Transverse colon (tissue), 4 donors: ENCODE measurements at regions not wholly inside any gene's neighbourhood (a gene's known extent, or its start where the extent isn't known, plus 50 kb on each side); places are given as distances from the start of the nearest gene placed in this dataset.

Experiments used
- DNase-seq: peaks from one replicate; pipeline ENCODE4 v3.0.0-alpha.2; 2019
- H3K27ac ChIP-seq, 4 donors: fragments of 200-600 bp; sonication (generic); 2 replicates each; pipeline ENCODE4 v1.5.1; 2016 to 2018; ENCODE audit warnings: inconsistent platforms in 4 of 4
- H3K27me3 ChIP-seq: fragments of 200-600 bp; sonication (generic); 2 replicates; pipeline ENCODE4 v1.5.1; 2017; ENCODE audit warnings: inconsistent platforms
- H3K36me3 ChIP-seq, 4 donors: fragments of 200-600 bp; sonication (generic); 2 replicates each; pipeline ENCODE4 v1.5.1; 2017 to 2019; ENCODE audit warnings: inconsistent platforms in 4 of 4
- H3K4me1 ChIP-seq, 4 donors: fragments of 200-600 bp; sonication (generic); 2 replicates each; pipeline ENCODE4 v1.5.1; 2017 to 2020; ENCODE audit warnings: inconsistent platforms in 4 of 4
- H3K4me3 ChIP-seq, 4 donors: fragments of 200-600 bp; sonication (generic); 1 replicate in 1 of 4; 2 replicates in 3 of 4; pipeline versions ENCODE4 v1.5.1 to v1.6.1; 2017 to 2019; ENCODE audit warnings: inconsistent platforms in 4 of 4
- H3K9me3 ChIP-seq, 2 donors: fragments of 200-600 bp; sonication (generic); 2 replicates each; pipeline ENCODE4 v1.5.1; 2017 to 2019; ENCODE audit warnings: inconsistent platforms in 2 of 2
- CTCF ChIP-seq, 5 experiments: fragments of 200-600 bp in 3 of 5; fragments of 450-650 bp in 2 of 5; sonication (generic) in 3 of 5; IDR thresholded peaks; 1 replicate in 2 of 5; 2 replicates in 3 of 5; pipeline ENCODE4 v1.5.1; 2016 to 2017; ENCODE audit warnings: antibody characterized with exemption in 5 of 5, inconsistent platforms in 3 of 5, mild to moderate bottlenecking in 2 of 5, moderate library complexity in 1 of 5
- EP300 ChIP-seq: sonication (generic); formaldehyde crosslinking; IDR thresholded peaks from one replicate; pipeline ENCODE4 v1.6.1; 2017; ENCODE audit warnings: antibody characterized with exemption, low read depth
- POLR2A ChIP-seq: fragments of 450-650 bp; IDR thresholded peaks from one replicate; pipeline ENCODE4 v1.6.1; 2016; ENCODE audit warnings: antibody characterized with exemption, mild to moderate bottlenecking, moderate library complexity
- POLR2AphosphoS5 ChIP-seq, 3 donors: sonication (generic); formaldehyde crosslinking; IDR thresholded peaks; one replicate each; pipeline ENCODE4 v1.6.1; 2016; ENCODE audit warnings: antibody characterized with exemption in 3 of 3
- WGBS, 2 donors: methylation state at CpG; one replicate each; pipeline ENCODE4 v1.1.5; 2018; ENCODE audit warnings: low coverage in 1 of 2; 5-methylcytosine and 5-hydroxymethylcytosine counted together
- in situ Hi-C, 4 donors: fragments of 200-750 bp; cut with MboI; loops; one replicate each; pipeline versions ENCODE4 v1.15.0 to v1.15.1; 2017; ENCODE audit warnings: low sequenced_read_pairs in 3 of 4, low pct_ligation_motif_present in 1 of 4, low pct_unique_long_range_greater_than_20kb in 1 of 4
- intact Hi-C: fragments of 100-400 bp; cut with DNase I; formaldehyde crosslinking; loops from one replicate; pipeline ENCODE4 v1.15.1; 2023; ENCODE audit warnings: low total_unique reads

DNA sequence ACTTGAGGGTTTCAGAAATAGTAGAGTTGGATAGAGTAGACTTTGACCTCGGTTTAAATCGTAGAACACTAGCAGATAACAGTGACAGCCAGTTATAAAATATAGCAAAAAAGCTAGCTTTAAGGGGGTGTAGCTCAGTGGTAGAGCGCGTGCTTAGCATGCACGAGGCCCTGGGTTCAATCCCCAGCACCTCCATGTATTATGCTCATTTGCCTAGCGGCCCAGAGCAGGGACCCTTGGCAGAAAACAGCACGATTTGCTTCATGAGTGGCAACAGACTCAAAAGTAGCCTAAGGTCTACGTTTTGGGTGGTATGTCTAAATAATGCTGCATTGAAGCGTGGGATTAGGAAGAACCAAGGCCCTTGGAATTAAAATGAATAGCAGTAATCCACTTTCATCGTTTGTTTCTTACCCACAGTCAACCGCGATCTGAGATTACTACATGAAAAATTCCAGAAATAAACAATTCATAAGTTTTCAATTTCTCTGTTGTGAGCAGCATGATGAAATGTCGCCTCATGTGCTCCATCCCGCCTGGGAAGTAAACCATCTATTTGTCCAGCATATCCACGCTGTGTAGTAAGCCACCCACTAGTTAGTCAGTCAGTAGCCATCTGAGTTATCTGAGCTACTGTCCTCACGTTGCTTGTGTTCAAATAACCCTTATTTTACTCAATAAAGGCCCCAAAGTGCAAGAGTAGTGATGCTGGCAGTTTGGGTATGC, 184.9 kb downstream of the GPX5 start:
- intact Hi-C loops = no loop called here
- in situ Hi-C loops = no loop called here
- Histone ChIP-seq H3K27me3 (peaks cover 46% of the 10 kb centered on the region), H3K36me3 (no peaks in the 10 kb centered on the region), H3K4me3 (no peak overlapping the region), H3K4me1 (no peaks in the 10 kb centered on the region), H3K9me3 (no peaks in the 10 kb centered on the region), H3K27ac (no peak overlapping the region)
- DNase-seq = no peak
- WGBS, 2 donors = 59 to 65% methylated on average over 8 to 16 of the region's 16 CpGs
- TF ChIP-seq POLR2A (no peak), CTCF (IDR thresholded peaks at IDR 0.05) (no peak), POLR2AphosphoS5 (IDR thresholded peaks at IDR 0.05) (no peak), EP300 (no peak)

DNA sequence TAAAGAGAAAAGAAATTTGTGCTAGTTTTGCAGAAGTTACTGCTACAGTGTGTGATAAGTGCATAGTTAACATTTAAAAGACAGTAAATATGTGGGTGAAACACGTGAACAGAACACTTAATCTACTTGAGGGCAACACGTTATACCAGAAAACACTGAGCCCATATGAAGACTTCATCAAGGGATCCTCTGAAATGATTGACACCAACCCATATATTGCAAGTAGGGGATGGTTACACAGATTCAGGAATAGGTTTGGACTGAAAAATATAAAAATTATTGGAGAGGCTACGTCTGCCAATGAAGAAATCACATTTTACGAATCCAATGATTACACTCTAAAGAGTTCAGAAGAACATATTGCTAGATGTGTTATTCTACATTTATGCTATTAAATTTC, 185.6 kb downstream of the GPX5 start:
- no peak for TF ChIP-seq EP300
- no peak for TF ChIP-seq POLR2AphosphoS5 (IDR thresholded peaks at IDR 0.05)
- no peak for TF ChIP-seq CTCF (IDR thresholded peaks at IDR 0.05)
- no peak for TF ChIP-seq POLR2A
- Histone ChIP-seq H3K4me3 (no peak overlapping the region), H3K4me1 (no peaks in the 10 kb centered on the region), H3K27me3 (peaks cover 46% of the 10 kb centered on the region), H3K9me3 (no peaks in the 10 kb centered on the region), H3K27ac (no peak overlapping the region), H3K36me3 (no peaks in the 10 kb centered on the region)
- DNase-seq = no peak
- WGBS, 2 donors = 72 to 82% methylated on average over 3 to 4 of the region's 4 CpGs
- in situ Hi-C loops = no loop called here
- intact Hi-C loops = no loop called here

DNA sequence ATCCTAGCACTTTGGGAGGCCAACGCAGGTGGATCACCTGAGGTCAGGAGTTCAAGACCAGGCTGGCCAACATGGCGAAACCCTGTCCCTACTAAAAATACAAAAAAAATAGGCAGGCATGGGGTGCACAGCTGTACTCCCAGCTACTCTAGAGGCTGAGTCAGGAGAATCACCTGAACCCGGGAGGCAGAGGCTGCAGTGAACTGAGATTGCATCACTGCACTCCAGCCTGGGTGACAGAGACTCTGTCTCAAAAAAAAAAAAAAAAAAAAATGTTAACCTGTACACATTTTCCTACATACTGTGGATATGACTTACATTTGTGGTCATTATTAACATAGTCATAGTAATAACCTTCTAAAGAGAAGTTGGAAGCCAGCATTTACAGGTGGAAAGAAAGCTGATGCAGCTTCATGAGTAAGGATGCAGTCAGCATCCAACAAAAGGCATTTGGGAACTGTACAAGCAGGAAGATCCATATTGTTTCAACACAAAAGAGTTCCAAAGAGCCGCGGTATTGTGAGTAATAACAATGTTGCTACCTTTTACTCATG, 186.2 kb downstream of the GPX5 start:
- no peaks in the 10 kb centered on the region for H3K36me3 ChIP-seq
- H3K4me3 ChIP-seq = no peak overlapping the region
- H3K27ac ChIP-seq = no peak overlapping the region
- intact Hi-C loops = no loop called here
- 50 to 82% methylated on average over 3 to 5 of the region's 5 CpGs for WGBS, 2 donors
- H3K27me3 ChIP-seq = peaks cover 46% of the 10 kb centered on the region
- no peaks in the 10 kb centered on the region for H3K4me1 ChIP-seq
- TF ChIP-seq EP300 (no peak), POLR2AphosphoS5 (IDR thresholded peaks at IDR 0.05) (no peak), CTCF (IDR thresholded peaks at IDR 0.05) (no peak), POLR2A (no peak)
- DNase-seq = no peak
- no peaks in the 10 kb centered on the region for H3K9me3 ChIP-seq
- in situ Hi-C loops = no loop called here

GRCh38 chr6:28712982-28713381, 187.3 kb downstream of the GPX5 start:
- in situ Hi-C loops = no loop called here
- 67 to 79% methylated on average over 1 of the region's 1 CpG for WGBS, 2 donors
- Histone ChIP-seq H3K4me3 (no peak overlapping the region), H3K4me1 (no peaks in the 10 kb centered on the region), H3K9me3 (no peaks in the 10 kb centered on the region), H3K36me3 (no peaks in the 10 kb centered on the region), H3K27ac (no peak overlapping the region), H3K27me3 (peaks cover 50% of the 10 kb centered on the region)
- TF ChIP-seq POLR2AphosphoS5 (IDR thresholded peaks at IDR 0.05) = no peak
- no peak for TF ChIP-seq CTCF (IDR thresholded peaks at IDR 0.05)
- TF ChIP-seq POLR2A = no peak
- no peak for TF ChIP-seq EP300
- intact Hi-C loops = no loop called here
- DNase-seq = no peak
